DND-41 (cell line): ENCODE measurements at regions not wholly inside any gene's neighbourhood (a gene's known extent, or its start where the extent isn't known, plus 50 kb on each side); places are given as distances from the start of the nearest gene placed in this dataset.

Experiments
- ATAC-seq: fragments of 200-7000 bp; cut with Tn5 transposase; 3 replicates; pipeline ENCODE4 v1.9.1; 2021; ENCODE audit warnings: low read depth; ENCODE audit not compliant: insufficient read depth
- DNase-seq: peaks from one replicate; pipeline ENCODE4 v3.0.0-alpha.2; 2020
- H2AFZ ChIP-seq: 2 replicates; pipeline ENCODE4 v1.6.0; 2012; ENCODE audit warnings: low read depth, low read length
- H3K27ac ChIP-seq: 2 replicates; pipeline ENCODE4 v1.5.1; 2012; ENCODE audit warnings: low read length, inconsistent platforms
- H3K27me3 ChIP-seq: fragments of 200-600 bp; sonication (generic); 2 replicates; pipeline ENCODE4 v1.6.0; 2012; ENCODE audit warnings: low read length, mild to moderate bottlenecking, inconsistent platforms; ENCODE audit not compliant: insufficient read depth, poor library complexity
- H3K36me3 ChIP-seq: 2 replicates; pipeline ENCODE4 v1.5.1; 2012; ENCODE audit warnings: low read length, inconsistent platforms; ENCODE audit not compliant: insufficient read depth
- H3K4me1 ChIP-seq: 2 replicates; pipeline ENCODE4 v1.5.1; 2012; ENCODE audit warnings: mild to moderate bottlenecking, low read length; ENCODE audit not compliant: insufficient read depth
- H3K4me2 ChIP-seq: 2 replicates; pipeline ENCODE4 v1.6.0; 2012; ENCODE audit warnings: mild to moderate bottlenecking, moderate library complexity, low read length, inconsistent platforms; ENCODE audit not compliant: insufficient read depth
- H3K4me3 ChIP-seq, 2 experiments: fragments of 200-600 bp in 1 of 2; shearing (Covaris generic) in 1 of 2; 2 replicates each; pipeline ENCODE4 v1.5.1; 2012 to 2016; ENCODE audit warnings: inconsistent platforms in 2 of 2, low read length in 2 of 2, mild to moderate bottlenecking in 2 of 2, low read depth in 1 of 2, moderate library complexity in 1 of 2
- H3K79me2 ChIP-seq: 2 replicates; pipeline ENCODE4 v1.6.0; 2012; ENCODE audit warnings: low read length, inconsistent platforms; ENCODE audit not compliant: insufficient read depth
- H3K9ac ChIP-seq: 2 replicates; pipeline ENCODE4 v1.6.0; 2012; ENCODE audit warnings: low read depth, mild to moderate bottlenecking, inconsistent platforms, low read length, moderate library complexity
- H3K9me3 ChIP-seq: 2 replicates; pipeline ENCODE4 v1.5.1; 2012; ENCODE audit warnings: low read length, moderate library complexity, mild to moderate bottlenecking, inconsistent platforms; ENCODE audit not compliant: insufficient read depth, severe bottlenecking
- H4K20me1 ChIP-seq: 2 replicates; pipeline ENCODE4 v1.6.0; 2012; ENCODE audit warnings: low read length; ENCODE audit not compliant: insufficient read depth
- CTCF ChIP-seq: IDR thresholded peaks from 2 replicates; pipeline ENCODE4 v1.5.1; 2012; ENCODE audit warnings: borderline replicate concordance, low read length, moderate library complexity, mild to moderate bottlenecking; ENCODE audit not compliant: poor library complexity, severe bottlenecking; ENCODE audit errors: extremely low read depth
- EZH2 ChIP-seq: IDR thresholded peaks from 3 replicates; pipeline ENCODE4 v1.6.1; 2012; ENCODE audit warnings: borderline replicate concordance, low read depth, mild to moderate bottlenecking, moderate library complexity, low read length, inconsistent platforms; ENCODE audit not compliant: severe bottlenecking

DNA sequence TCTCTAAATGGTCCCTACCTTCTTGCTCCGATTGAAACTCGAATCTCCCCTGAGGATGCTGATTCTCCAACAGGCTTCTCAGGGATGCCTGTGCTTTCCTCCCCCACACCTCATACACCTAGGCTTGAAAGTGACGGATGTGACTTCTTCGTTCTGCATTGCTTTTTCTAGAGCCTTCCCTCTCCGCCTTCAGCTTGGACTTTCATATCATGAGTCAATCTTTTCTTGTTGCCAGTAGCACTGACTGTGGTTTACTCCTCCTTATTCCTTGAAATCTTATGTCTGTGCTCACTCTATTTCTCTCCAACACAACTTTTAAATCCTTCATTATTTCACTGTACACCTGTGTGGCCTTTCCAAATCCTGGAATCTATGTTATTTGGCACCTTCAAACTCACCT lies 451.4 kb downstream of the TMX3 start:
- H3K27ac ChIP-seq, result no peak overlapping the region
- no peak overlapping the region for H3K9ac ChIP-seq
- DNase-seq (no peak), ATAC-seq (no peak)
- no peaks in the 10 kb centered on the region for H3K79me2 ChIP-seq
- H3K9me3 ChIP-seq, result no peaks in the 10 kb centered on the region
- no peaks in the 10 kb centered on the region for H4K20me1 ChIP-seq
- no peak overlapping the region for H2AFZ ChIP-seq
- H3K36me3 ChIP-seq, result no peaks in the 10 kb centered on the region
- no peaks in the 10 kb centered on the region for H3K4me1 ChIP-seq
- H3K4me3 ChIP-seq, result no peak overlapping the region
- H3K4me2 ChIP-seq, result no peak overlapping the region
- H3K27me3 ChIP-seq, result no peaks in the 10 kb centered on the region
- TF ChIP-seq CTCF (no peak), EZH2 (no peak)

GRCh38 chr18:68262690-68263294 lies 452.1 kb downstream of the TMX3 start:
- Histone ChIP-seq H3K27me3 (no peaks in the 10 kb centered on the region), H3K79me2 (no peaks in the 10 kb centered on the region), H3K9ac (no peak overlapping the region), H3K4me1 (no peaks in the 10 kb centered on the region), H3K9me3 (no peaks in the 10 kb centered on the region), H2AFZ (no peak overlapping the region), H3K4me3 (no peak overlapping the region), H3K27ac (no peak overlapping the region), H3K36me3 (no peaks in the 10 kb centered on the region), H4K20me1 (no peaks in the 10 kb centered on the region), H3K4me2 (no peak overlapping the region)
- no peak for ATAC-seq
- TF ChIP-seq CTCF, result no peak
- TF ChIP-seq EZH2, result no peak
- DNase-seq, result no peak

DNA sequence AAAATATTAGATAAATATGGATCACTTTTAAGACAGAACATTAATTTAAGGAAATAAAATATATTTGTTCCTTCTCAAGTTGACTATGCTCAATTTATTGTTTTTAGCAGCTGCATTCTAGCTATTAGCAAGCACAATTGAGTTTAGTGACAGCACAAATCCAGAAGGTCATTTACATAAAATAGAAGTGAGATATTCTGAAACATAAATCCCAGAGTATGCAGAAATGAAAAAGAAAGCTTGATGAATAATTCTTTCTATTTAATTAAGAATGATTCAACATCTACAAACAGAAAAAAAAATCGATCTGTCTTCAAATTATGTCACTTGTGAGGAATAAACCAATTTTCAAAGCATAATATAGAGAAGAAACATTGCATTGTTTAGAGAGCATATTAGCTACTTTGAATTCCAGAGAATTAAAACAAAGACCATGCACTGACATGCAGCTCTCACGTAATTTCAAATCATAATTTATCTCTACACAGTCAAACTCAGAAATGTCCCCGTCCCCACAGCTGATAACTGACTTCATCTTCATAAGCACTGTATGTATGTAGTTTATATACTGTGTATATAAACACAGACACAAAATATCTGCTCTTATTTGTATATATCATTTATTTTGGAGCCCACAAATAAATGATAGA lies 458.4 kb downstream of the TMX3 start:
- no peak overlapping the region for H3K9ac ChIP-seq
- H3K27ac ChIP-seq, result no peak overlapping the region
- no peaks in the 10 kb centered on the region for H4K20me1 ChIP-seq
- H3K79me2 ChIP-seq, result no peaks in the 10 kb centered on the region
- H3K36me3 ChIP-seq, result no peaks in the 10 kb centered on the region
- no peak overlapping the region for H3K4me3 ChIP-seq
- H3K9me3 ChIP-seq, result no peaks in the 10 kb centered on the region
- no peak for ATAC-seq
- DNase-seq, result no peak
- no peaks in the 10 kb centered on the region for H3K4me1 ChIP-seq
- no peaks in the 10 kb centered on the region for H3K27me3 ChIP-seq
- TF ChIP-seq EZH2 (no peak), CTCF (no peak)
- no peak overlapping the region for H2AFZ ChIP-seq
- H3K4me2 ChIP-seq, result no peak overlapping the region
